Thyroid gland (tissue), 4 donors: ENCODE measurements at regions not wholly inside any gene's neighbourhood (a gene's known extent, or its start where the extent isn't known, plus 50 kb on each side); places are given as distances from the start of the nearest gene placed in this dataset.

Experiments
- DNase-seq, 2 donors: peaks; one replicate each; pipeline ENCODE4 v3.0.0-alpha.2; 2019
- H3K27ac ChIP-seq, 3 donors: fragments of 200-600 bp; sonication (generic); 1 replicate in 2 of 3; 2 replicates in 1 of 3; pipeline ENCODE4 v1.5.1; 2016 to 2019; ENCODE audit warnings: mild to moderate bottlenecking in 1 of 3, moderate library complexity in 1 of 3
- H3K27me3 ChIP-seq: fragments of 200-600 bp; sonication (generic); one replicate; pipeline ENCODE4 v1.5.1; 2019
- H3K36me3 ChIP-seq, 2 donors: fragments of 200-600 bp; sonication (generic); one replicate each; pipeline ENCODE4 v1.5.1; 2016 to 2019
- H3K4me1 ChIP-seq, 2 donors: fragments of 200-600 bp; sonication (generic); one replicate each; pipeline ENCODE4 v1.5.1; 2017 to 2019
- H3K4me3 ChIP-seq, 3 donors: fragments of 200-600 bp; sonication (generic); replicated peaks in 1 of 3; 1 replicate in 2 of 3; 2 replicates in 1 of 3; pipeline ENCODE4 v1.5.1; 2016; ENCODE audit warnings: mild to moderate bottlenecking in 1 of 3
- H3K9me3 ChIP-seq: fragments of 200-600 bp; sonication (generic); one replicate; pipeline ENCODE4 v1.5.1; 2017
- CTCF ChIP-seq, 6 experiments: fragments of 200-600 bp in 3 of 6; fragments of 450-650 bp in 3 of 6; sonication (generic) in 3 of 6; IDR thresholded peaks; one replicate each; pipeline ENCODE4 v1.5.1; 2016 to 2019; ENCODE audit warnings: antibody characterized with exemption in 6 of 6, mild to moderate bottlenecking in 2 of 6, inconsistent platforms in 1 of 6, moderate library complexity in 1 of 6
- POLR2A ChIP-seq, 2 donors: fragments of 450-650 bp; IDR thresholded peaks; one replicate each; pipeline ENCODE4 v1.6.1; 2017; ENCODE audit warnings: antibody characterized with exemption in 2 of 2, mild to moderate bottlenecking in 2 of 2, moderate library complexity in 1 of 2
- WGBS, 2 donors: methylation state at CpG; one replicate each; pipeline ENCODE4 v1.1.5; 2017; 5-methylcytosine and 5-hydroxymethylcytosine counted together
- intact Hi-C: fragments of 100-400 bp; cut with DNase I; formaldehyde crosslinking; loops from one replicate; pipeline ENCODE4 v1.15.1; 2023

- WGBS, 2 donors = 76 to 89% methylated on average over 1 of the region's 1 CpG
- no peak for DNase-seq
- Histone ChIP-seq H3K36me3 (no peaks in the 10 kb centered on the region), H3K9me3 (no peaks in the 10 kb centered on the region), H3K4me1 (no peaks in the 10 kb centered on the region), H3K27ac (no peak overlapping the region), H3K27me3 (no peaks in the 10 kb centered on the region), H3K4me3 (no peak overlapping the region)
- TF ChIP-seq CTCF (IDR thresholded peaks at IDR 0.05) = no peak
- no peak for TF ChIP-seq POLR2A (IDR thresholded peaks at IDR 0.05)
- intact Hi-C loops = no loop called here
These were observed 563.1 kb upstream of the INTU start for GRCh38 chr4:127069675-127070074.

GRCh38 chr4:127071443-127071842 lies 561.3 kb upstream of the INTU start:
- Histone ChIP-seq H3K4me3 (no peak overlapping the region), H3K27me3 (no peaks in the 10 kb centered on the region), H3K4me1 (no peaks in the 10 kb centered on the region), H3K27ac (no peak overlapping the region), H3K36me3 (no peaks in the 10 kb centered on the region), H3K9me3 (no peaks in the 10 kb centered on the region)
- no peak for TF ChIP-seq CTCF (IDR thresholded peaks at IDR 0.05)
- TF ChIP-seq POLR2A (IDR thresholded peaks at IDR 0.05) = no peak
- no peak for DNase-seq
- intact Hi-C loops = no loop called here
- WGBS, 2 donors = 63 to 81% methylated on average over 1 of the region's 1 CpG

- intact Hi-C loops = no loop called here
- 86 to 91% methylated on average over 5 of the region's 5 CpGs for WGBS, 2 donors
- Histone ChIP-seq H3K4me3 (no peak overlapping the region), H3K4me1 (peaks cover 3 to 12% of the 10 kb centered on the region in 2 donors), H3K9me3 (no peaks in the 10 kb centered on the region), H3K36me3 (no peaks in the 10 kb centered on the region), H3K27ac (no peak overlapping the region), H3K27me3 (no peaks in the 10 kb centered on the region)
- DNase-seq = no peak
- TF ChIP-seq POLR2A (IDR thresholded peaks at IDR 0.05) (no peak), CTCF (IDR thresholded peaks at IDR 0.05) (no peak)
These were observed 552.6 kb upstream of the INTU start for GRCh38 chr4:127080141-127080540.

- H3K27me3 ChIP-seq = no peaks in the 10 kb centered on the region
- 88 to 91% methylated on average over 1 of the region's 1 CpG for WGBS, 2 donors
- no peak for DNase-seq
- no peak overlapping the region for H3K4me3 ChIP-seq
- H3K27ac ChIP-seq = no peak overlapping the region
- no peaks in the 10 kb centered on the region for H3K9me3 ChIP-seq
- intact Hi-C loops = no loop called here
- TF ChIP-seq CTCF (IDR thresholded peaks at IDR 0.05) (no peak), POLR2A (IDR thresholded peaks at IDR 0.05) (no peak)
- no peaks in the 10 kb centered on the region for H3K36me3 ChIP-seq
- H3K4me1 ChIP-seq = peaks cover 3 to 12% of the 10 kb centered on the region in 2 donors
These were observed 551.7 kb upstream of the INTU start for GRCh38 chr4:127081041-127081440.

- Histone ChIP-seq H3K9me3 (no peaks in the 10 kb centered on the region), H3K4me3 (no peak overlapping the region), H3K27me3 (no peaks in the 10 kb centered on the region), H3K27ac (no peak overlapping the region), H3K36me3 (no peaks in the 10 kb centered on the region), H3K4me1 (peaks cover 3 to 12% of the 10 kb centered on the region in 2 donors)
- intact Hi-C loops = no loop called here
- WGBS, 2 donors = 35 to 39% methylated on average over 1 of the region's 1 CpG
- DNase-seq = no peak
- TF ChIP-seq POLR2A (IDR thresholded peaks at IDR 0.05) = no peak
- TF ChIP-seq CTCF (IDR thresholded peaks at IDR 0.05) = no peak
These were observed 549.8 kb upstream of the INTU start for GRCh38 chr4:127082986-127083385.
